GM13976 (cell line): ENCODE measurements at regions not wholly inside any gene's neighbourhood (a gene's known extent, or its start where the extent isn't known, plus 50 kb on each side); places are given as distances from the start of the nearest gene placed in this dataset.
A peak's percentile ranks its signal among the peaks of the same experiment; 100 is the strongest.

Source experiments
- DNase-seq: peaks from one replicate; pipeline ENCODE4 v3.0.0; 2012; ENCODE audit warnings: low spot score
- CTCF ChIP-seq: IDR thresholded peaks from 2 replicates; pipeline ENCODE4 v1.5.1; 2012; ENCODE audit warnings: borderline replicate concordance, mild to moderate bottlenecking; ENCODE audit not compliant: insufficient read depth; ENCODE audit errors: extremely low read depth, missing control alignments, control extremely low read depth
- in situ Hi-C: fragments of 300-500 bp; cut with MboI; formaldehyde crosslinking; loops from one replicate; pipeline ENCODE4 v1.12.0; 2022; ENCODE audit warnings: low sequenced_read_pairs, mixed read lengths, inconsistent platforms; ENCODE audit not compliant: unreplicated experiment

GRCh38 chr13:99800951-99801350, 170.6 kb downstream of the ZIC5 start:
- no peak for TF ChIP-seq CTCF
- in situ Hi-C loops: no loop called here
- no peak for DNase-seq

- TF ChIP-seq CTCF: no peak
- DNase-seq: no peak
- in situ Hi-C loops: no loop called here
Measured at GRCh38 chr13:99800011-99800410, 171.6 kb downstream of the ZIC5 start.

- in situ Hi-C loops: no loop called here
- DNase-seq: no peak
- TF ChIP-seq CTCF: no peak
Measured at GRCh38 chr13:99798756-99799155, 172.8 kb downstream of the ZIC5 start.

- no peak for DNase-seq
- in situ Hi-C loops: no loop called here
- TF ChIP-seq CTCF: no peak
Measured at GRCh38 chr13:99797691-99798090, 173.9 kb downstream of the ZIC5 start.

GRCh38 chr13:99796175-99796819, 175.3 kb downstream of the ZIC5 start:
- in situ Hi-C loops: no loop called here

GRCh38 chr13:99792079-99792921, 179.3 kb downstream of the ZIC5 start:
- in situ Hi-C loops: no loop called here
- no peak for DNase-seq
- no peak for TF ChIP-seq CTCF

More at GRCh38 chr13:99796175-99796819, 175.3 kb downstream of the ZIC5 start:
- peak; percentile 41 for DNase-seq
- no peak for TF ChIP-seq CTCF
